Smooth muscle cell (in vitro differentiated cells): ENCODE measurements at regions not wholly inside any gene's neighbourhood (a gene's known extent, or its start where the extent isn't known, plus 50 kb on each side); places are given as distances from the start of the nearest gene placed in this dataset.

Experiments used
- DNase-seq: peaks from one replicate; lab custom pipeline; 2025; ENCODE audit not compliant: unreplicated experiment; lab: John Stamatoyannopoulos, UW
- H2AFZ ChIP-seq: fragments of 200-600 bp; sonication (generic); 2 replicates; pipeline ENCODE4 v1.6.0; 2016; ENCODE audit warnings: antibody characterized with exemption, low read depth, mild to moderate bottlenecking
- H3F3A ChIP-seq: fragments of 200-600 bp; sonication (generic); 2 replicates; pipeline ENCODE4 v1.6.0; 2017; ENCODE audit warnings: antibody characterized with exemption, low read depth
- H3K27ac ChIP-seq: fragments of 200-600 bp; sonication (generic); 2 replicates; pipeline ENCODE4 v1.5.1; 2016; ENCODE audit warnings: low read depth, mild to moderate bottlenecking
- H3K27me3 ChIP-seq: fragments of 200-600 bp; sonication (generic); 2 replicates; pipeline ENCODE4 v1.6.1; 2016; ENCODE audit warnings: low read depth, mild to moderate bottlenecking
- H3K36me3 ChIP-seq: fragments of 200-600 bp; sonication (generic); 2 replicates; pipeline ENCODE4 v1.5.1; 2016; ENCODE audit warnings: low read depth
- H3K4me1 ChIP-seq: fragments of 200-600 bp; sonication (generic); 2 replicates; pipeline ENCODE4 v1.5.1; 2016; ENCODE audit warnings: low read depth
- H3K4me2 ChIP-seq: fragments of 200-600 bp; sonication (generic); 2 replicates; pipeline ENCODE4 v1.6.0; 2016; ENCODE audit warnings: mild to moderate bottlenecking
- H3K4me3 ChIP-seq: fragments of 200-600 bp; sonication (generic); 2 replicates; pipeline ENCODE4 v1.5.1; 2016; ENCODE audit warnings: mild to moderate bottlenecking
- H3K79me2 ChIP-seq: fragments of 200-600 bp; sonication (generic); 2 replicates; pipeline ENCODE4 v1.6.0; 2016; ENCODE audit warnings: low read depth, mild to moderate bottlenecking
- H3K9ac ChIP-seq: fragments of 200-600 bp; sonication (generic); 2 replicates; pipeline ENCODE4 v1.6.0; 2016; ENCODE audit warnings: low read depth
- H3K9me3 ChIP-seq: fragments of 200-600 bp; sonication (generic); replicated peaks from 2 replicates; pipeline ENCODE4 v1.5.1; 2016; ENCODE audit warnings: low read depth
- H4K20me1 ChIP-seq: fragments of 200-600 bp; sonication (generic); 2 replicates; pipeline ENCODE4 v1.6.0; 2016; ENCODE audit warnings: low read depth
- CTCF ChIP-seq: fragments of 200-600 bp; sonication (generic); IDR thresholded peaks from 2 replicates; pipeline ENCODE4 v1.5.1; 2017; ENCODE audit warnings: borderline replicate concordance, mild to moderate bottlenecking, antibody characterized with exemption; ENCODE audit not compliant: insufficient read depth, poor library complexity, severe bottlenecking
- WGBS: methylation state at CpG from one replicate; pipeline ENCODE4 v1.1.7; 2016; ENCODE audit warnings: low lambda C conversion rate; 5-methylcytosine and 5-hydroxymethylcytosine counted together

DNA sequence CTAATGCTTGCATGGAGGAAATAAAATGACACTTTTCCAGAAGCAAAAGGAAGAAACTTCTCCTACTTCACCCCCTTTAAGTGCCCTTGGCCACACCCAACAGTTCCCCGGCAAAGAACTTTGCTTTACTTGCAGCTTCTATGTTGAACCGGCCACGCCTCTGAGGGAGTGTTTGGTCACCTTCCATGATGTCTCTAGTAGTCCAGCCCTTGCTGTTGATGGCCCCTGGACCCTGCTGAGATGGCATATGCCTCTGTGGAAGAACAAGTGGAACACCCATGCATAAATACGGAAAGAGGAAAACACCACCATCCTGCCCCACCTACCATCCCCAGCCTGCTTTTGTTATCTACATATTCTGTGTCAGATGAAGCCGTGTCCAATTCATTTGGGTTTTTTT is 218.3 kb upstream of the POU3F3 start:
- Histone ChIP-seq H3K4me1 (no peaks in the 10 kb centered on the region), H3K27ac (no peak overlapping the region), H3K9ac (no peak overlapping the region), H3K4me3 (no peak overlapping the region), H3K9me3 (no peaks in the 10 kb centered on the region), H3K27me3 (no peaks in the 10 kb centered on the region), H2AFZ (no peak overlapping the region), H4K20me1 (no peaks in the 10 kb centered on the region), H3K36me3 (no peaks in the 10 kb centered on the region), H3K4me2 (no peak overlapping the region), H3K79me2 (no peaks in the 10 kb centered on the region), H3F3A (no peaks in the 10 kb centered on the region)
- DNase-seq: no peak
- WGBS: 94% methylated on average over 5 of the region's 5 CpGs
- no peak for TF ChIP-seq CTCF

GRCh38 chr2:104638190-104638858 is 215.6 kb upstream of the POU3F3 start:
- DNase-seq: no peak
- WGBS: 87% methylated on average over 7 of the region's 7 CpGs
- Histone ChIP-seq H3K9ac (no peak overlapping the region), H3F3A (no peaks in the 10 kb centered on the region), H2AFZ (no peak overlapping the region), H3K79me2 (no peaks in the 10 kb centered on the region), H3K4me2 (no peak overlapping the region), H4K20me1 (no peaks in the 10 kb centered on the region), H3K4me1 (no peaks in the 10 kb centered on the region), H3K9me3 (no peaks in the 10 kb centered on the region), H3K27me3 (no peaks in the 10 kb centered on the region), H3K36me3 (no peaks in the 10 kb centered on the region), H3K4me3 (no peak overlapping the region), H3K27ac (no peak overlapping the region)
- no peak for TF ChIP-seq CTCF

DNA sequence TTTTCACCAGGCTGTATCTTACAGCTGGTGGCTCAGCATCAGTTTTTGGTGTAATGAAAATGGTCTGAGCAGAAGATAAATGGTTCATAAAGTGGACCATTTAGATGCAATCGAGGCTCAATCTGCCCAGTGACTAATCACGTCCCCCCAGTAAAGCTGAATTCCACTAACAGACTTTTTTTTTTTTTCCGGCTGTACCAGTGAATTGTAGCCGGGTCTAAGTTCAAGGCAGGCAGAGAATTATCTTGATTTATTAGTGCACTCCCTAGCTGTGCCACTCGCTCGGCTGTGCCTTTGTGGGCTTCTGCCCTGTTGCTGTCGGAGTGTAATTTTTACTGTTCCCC is 215.1 kb upstream of the POU3F3 start:
- H3K27me3 ChIP-seq: no peaks in the 10 kb centered on the region
- no peak overlapping the region for H3K4me2 ChIP-seq
- no peak for DNase-seq
- H3K4me1 ChIP-seq: no peaks in the 10 kb centered on the region
- H3K9me3 ChIP-seq: no peaks in the 10 kb centered on the region
- no peak overlapping the region for H3K27ac ChIP-seq
- H3K4me3 ChIP-seq: no peak overlapping the region
- no peak overlapping the region for H2AFZ ChIP-seq
- no peak overlapping the region for H3K9ac ChIP-seq
- no peaks in the 10 kb centered on the region for H3K36me3 ChIP-seq
- no peak for TF ChIP-seq CTCF
- H3F3A ChIP-seq: no peaks in the 10 kb centered on the region
- 87% methylated on average over 7 of the region's 7 CpGs for WGBS
- H4K20me1 ChIP-seq: no peaks in the 10 kb centered on the region
- H3K79me2 ChIP-seq: no peaks in the 10 kb centered on the region

DNA sequence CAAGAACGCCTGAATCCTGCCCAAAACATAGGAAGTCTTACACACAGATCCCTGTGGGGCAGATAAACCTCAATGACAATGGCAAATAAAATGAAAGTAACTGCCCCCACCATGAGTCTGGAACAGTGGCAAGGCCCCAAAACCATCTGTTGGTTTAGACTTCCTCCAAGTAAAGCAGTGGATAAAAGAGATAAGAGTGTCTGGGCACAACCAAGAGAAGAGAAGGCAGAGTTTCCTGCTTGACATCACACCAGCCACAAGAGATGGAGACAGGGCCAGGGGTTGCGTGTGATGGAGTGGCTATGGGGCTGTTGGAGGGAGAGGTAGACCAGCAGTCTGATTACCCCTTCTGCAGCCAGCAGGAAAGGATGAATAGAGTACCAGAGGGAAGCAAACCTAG is 212.1 kb upstream of the POU3F3 start:
- Histone ChIP-seq H3K27ac (no peak overlapping the region), H3F3A (no peaks in the 10 kb centered on the region), H3K9ac (no peak overlapping the region), H3K27me3 (no peaks in the 10 kb centered on the region), H4K20me1 (no peaks in the 10 kb centered on the region), H3K4me1 (no peaks in the 10 kb centered on the region), H3K36me3 (no peaks in the 10 kb centered on the region), H3K79me2 (no peaks in the 10 kb centered on the region), H2AFZ (no peak overlapping the region), H3K4me3 (no peak overlapping the region), H3K4me2 (no peak overlapping the region), H3K9me3 (no peaks in the 10 kb centered on the region)
- no peak for DNase-seq
- WGBS: 81% methylated on average over 2 of the region's 2 CpGs
- TF ChIP-seq CTCF: no peak
